ENCODE measurements at regions not wholly inside any gene's neighbourhood (a gene's known extent, or its start where the extent isn't known, plus 50 kb on each side); places are given as distances from the start of the nearest gene placed in this dataset.
"Not testable (repeated sequence)": the region's sequence is repeated elsewhere in the genome, so short reads cannot be mapped to it uniquely, and the experiment has no call there.

- not testable (repeated sequence) for H3K27ac Mint-ChIP-seq; H3K9me3 Mint-ChIP-seq; H3K4me1 Mint-ChIP-seq (ENCODE audit: low read depth in 2 of 2); DNase-seq (ENCODE audit: low spot score); ATAC-seq; H3K36me3 Mint-ChIP-seq; H3K4me3 Mint-ChIP-seq
- H3K27me3 Mint-ChIP-seq: peaks cover 0 to 12% of the 10 kb centered on the region in 2 donors
Observed at GRCh38 chr10:21342499-21342898, 183.0 kb downstream of the SKIDA1 start.

GRCh38 chr10:21340331-21340730, 185.2 kb downstream of the SKIDA1 start:
- Mint-ChIP-seq H3K27ac (no peak overlapping the region), H3K4me3 (no peak overlapping the region), H3K36me3 (no peaks in the 10 kb centered on the region), H3K4me1 (ENCODE audit: low read depth in 2 of 2) (no peaks in the 10 kb centered on the region), H3K27me3 (peaks cover 0 to 12% of the 10 kb centered on the region in 2 donors), H3K9me3 (peaks cover 3% of the 10 kb centered on the region)
- no peak for ATAC-seq
- DNase-seq (ENCODE audit: low spot score): no peak

- Mint-ChIP-seq H3K4me1 (ENCODE audit: low read depth in 2 of 2) (no peaks in the 10 kb centered on the region), H3K27me3 (peaks cover 0 to 10% of the 10 kb centered on the region in 2 donors), H3K27ac (no peak overlapping the region), H3K4me3 (no peak overlapping the region), H3K9me3 (peaks cover 3% of the 10 kb centered on the region), H3K36me3 (no peaks in the 10 kb centered on the region)
- no peak for DNase-seq (ENCODE audit: low spot score)
- no peak for ATAC-seq
Observed at GRCh38 chr10:21337171-21337792, 188.2 kb downstream of the SKIDA1 start.

- no peak overlapping the region for H3K27ac Mint-ChIP-seq
- no peaks in the 10 kb centered on the region for H3K4me1 Mint-ChIP-seq (ENCODE audit: low read depth in 2 of 2)
- DNase-seq (ENCODE audit: low spot score) (no peak), ATAC-seq (peak in 1 of 2 donors; percentile 34)
- H3K4me3 Mint-ChIP-seq: no peak overlapping the region
- H3K36me3 Mint-ChIP-seq: no peaks in the 10 kb centered on the region
- H3K9me3 Mint-ChIP-seq: peaks cover 3% of the 10 kb centered on the region
- H3K27me3 Mint-ChIP-seq: peaks cover 0 to 10% of the 10 kb centered on the region in 2 donors
Observed at GRCh38 chr10:21336476-21337170, 188.9 kb downstream of the SKIDA1 start.

GRCh38 chr10:21334891-21335696, 190.4 kb downstream of the SKIDA1 start:
- ATAC-seq: no peak
- Mint-ChIP-seq H3K4me1 (ENCODE audit: low read depth in 2 of 2) (no peaks in the 10 kb centered on the region), H3K27me3 (peaks cover 0 to 4% of the 10 kb centered on the region in 2 donors), H3K9me3 (peaks cover 3% of the 10 kb centered on the region), H3K27ac (no peak overlapping the region), H3K4me3 (no peak overlapping the region), H3K36me3 (no peaks in the 10 kb centered on the region)
- no peak for DNase-seq (ENCODE audit: low spot score)

GRCh38 chr10:21330628-21331020, 194.9 kb downstream of the SKIDA1 start:
- ATAC-seq (no peak), DNase-seq (ENCODE audit: low spot score) (no peak)
- Mint-ChIP-seq H3K4me1 (ENCODE audit: low read depth in 2 of 2) (no peaks in the 10 kb centered on the region), H3K9me3 (no peaks in the 10 kb centered on the region), H3K4me3 (no peak overlapping the region), H3K27ac (no peak overlapping the region), H3K36me3 (no peaks in the 10 kb centered on the region), H3K27me3 (no peaks in the 10 kb centered on the region)

GRCh38 chr10:21329995-21330627, 195.4 kb downstream of the SKIDA1 start:
- H3K36me3 Mint-ChIP-seq: no peaks in the 10 kb centered on the region
- no peak overlapping the region for H3K27ac Mint-ChIP-seq
- H3K4me1 Mint-ChIP-seq (ENCODE audit: low read depth in 2 of 2): no peaks in the 10 kb centered on the region
- ATAC-seq (no peak), DNase-seq (ENCODE audit: low spot score) (no peak)
- no peaks in the 10 kb centered on the region for H3K9me3 Mint-ChIP-seq
- H3K4me3 Mint-ChIP-seq: no peak overlapping the region
- no peaks in the 10 kb centered on the region for H3K27me3 Mint-ChIP-seq

GRCh38 chr10:21327289-21327993, 198.0 kb downstream of the SKIDA1 start:
- H3K4me1 Mint-ChIP-seq (ENCODE audit: low read depth in 2 of 2): no peaks in the 10 kb centered on the region
- DNase-seq (ENCODE audit: low spot score): no peak
- H3K36me3 Mint-ChIP-seq: no peaks in the 10 kb centered on the region
- H3K27ac Mint-ChIP-seq: no peak overlapping the region
- H3K4me3 Mint-ChIP-seq: no peak overlapping the region
- H3K27me3 Mint-ChIP-seq: no peaks in the 10 kb centered on the region
- H3K9me3 Mint-ChIP-seq: no peaks in the 10 kb centered on the region
- ATAC-seq: peak; percentile 17 to 59

GRCh38 chr10:21326594-21327288, 198.7 kb downstream of the SKIDA1 start:
- Mint-ChIP-seq H3K4me3 (no peak overlapping the region), H3K27ac (no peak overlapping the region), H3K27me3 (no peaks in the 10 kb centered on the region), H3K4me1 (ENCODE audit: low read depth in 2 of 2) (no peaks in the 10 kb centered on the region), H3K9me3 (no peaks in the 10 kb centered on the region), H3K36me3 (no peaks in the 10 kb centered on the region)
- no peak for ATAC-seq
- no peak for DNase-seq (ENCODE audit: low spot score)

GRCh38 chr10:21318540-21319167, 206.8 kb downstream of the SKIDA1 start:
- H3K27ac Mint-ChIP-seq: no peak overlapping the region
- H3K4me1 Mint-ChIP-seq (ENCODE audit: low read depth in 2 of 2): no peaks in the 10 kb centered on the region

GRCh38 chr10:21317902-21318301, 207.6 kb downstream of the SKIDA1 start:
- Mint-ChIP-seq H3K9me3 (no peaks in the 10 kb centered on the region), H3K27me3 (peaks cover 3 to 4% of the 10 kb centered on the region in 2 donors), H3K36me3 (no peaks in the 10 kb centered on the region), H3K4me1 (ENCODE audit: low read depth in 2 of 2) (no peaks in the 10 kb centered on the region), H3K27ac (no peak overlapping the region), H3K4me3 (no peak overlapping the region)
- ATAC-seq (no peak), DNase-seq (ENCODE audit: low spot score) (no peak)

More at GRCh38 chr10:21318540-21319167, 206.8 kb downstream of the SKIDA1 start:
- no peaks in the 10 kb centered on the region for H3K9me3 Mint-ChIP-seq
- H3K27me3 Mint-ChIP-seq: peaks cover 0 to 2% of the 10 kb centered on the region in 2 donors
- ATAC-seq (no peak), DNase-seq (ENCODE audit: low spot score) (no peak)
- H3K4me3 Mint-ChIP-seq: no peak overlapping the region
- H3K36me3 Mint-ChIP-seq: no peaks in the 10 kb centered on the region

- H3K36me3 Mint-ChIP-seq: no peaks in the 10 kb centered on the region
- H3K4me3 Mint-ChIP-seq: no peak overlapping the region
- no peaks in the 10 kb centered on the region for H3K4me1 Mint-ChIP-seq (ENCODE audit: low read depth in 2 of 2)
- H3K27ac Mint-ChIP-seq: no peak overlapping the region
- peaks cover 7 to 9% of the 10 kb centered on the region in 2 donors for H3K27me3 Mint-ChIP-seq
- ATAC-seq (peak in 1 of 2 donors; percentile 24), DNase-seq (ENCODE audit: low spot score) (no peak)
- H3K9me3 Mint-ChIP-seq: no peaks in the 10 kb centered on the region
Observed at GRCh38 chr10:21315645-21316220, 209.7 kb downstream of the SKIDA1 start.
